Dedifferentiated amniotic fluid mesenchymal stem cell (primary cell): ENCODE measurements at regions not wholly inside any gene's neighbourhood (a gene's known extent, or its start where the extent isn't known, plus 50 kb on each side); places are given as distances from the start of the nearest gene placed in this dataset.
"Not testable (repeated sequence)": the region's sequence is repeated elsewhere in the genome, so short reads cannot be mapped to it uniquely, and the experiment has no call there.

Experiments used
- DNase-seq: peaks from one replicate; pipeline ENCODE4 v3.0.0-alpha.2; 2016; ENCODE audit errors: extremely low spot score

GRCh38 chr12:4822572-4822971 is 87.1 kb upstream of the KCNA1 start:
- no peak for DNase-seq

DNA sequence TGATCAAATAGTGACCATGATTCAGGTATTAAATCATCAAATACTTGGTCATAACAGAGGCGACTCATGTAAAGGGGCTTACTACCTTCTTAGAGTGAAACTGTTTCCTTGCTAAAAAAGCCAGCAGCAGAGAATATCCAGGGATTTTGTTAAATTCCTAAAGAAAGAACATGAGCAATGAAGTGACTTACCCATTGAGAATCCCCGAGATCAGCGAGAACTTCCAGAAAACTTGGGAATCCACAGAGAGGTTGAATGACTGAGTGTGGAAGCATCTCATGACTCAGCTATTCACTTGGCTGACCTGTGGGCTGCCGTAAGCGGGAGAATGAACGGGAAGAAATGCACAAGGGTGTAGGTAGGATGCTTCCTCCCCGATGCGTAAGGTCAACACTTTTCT is 85.3 kb upstream of the KCNA1 start:
- DNase-seq = no peak

DNA sequence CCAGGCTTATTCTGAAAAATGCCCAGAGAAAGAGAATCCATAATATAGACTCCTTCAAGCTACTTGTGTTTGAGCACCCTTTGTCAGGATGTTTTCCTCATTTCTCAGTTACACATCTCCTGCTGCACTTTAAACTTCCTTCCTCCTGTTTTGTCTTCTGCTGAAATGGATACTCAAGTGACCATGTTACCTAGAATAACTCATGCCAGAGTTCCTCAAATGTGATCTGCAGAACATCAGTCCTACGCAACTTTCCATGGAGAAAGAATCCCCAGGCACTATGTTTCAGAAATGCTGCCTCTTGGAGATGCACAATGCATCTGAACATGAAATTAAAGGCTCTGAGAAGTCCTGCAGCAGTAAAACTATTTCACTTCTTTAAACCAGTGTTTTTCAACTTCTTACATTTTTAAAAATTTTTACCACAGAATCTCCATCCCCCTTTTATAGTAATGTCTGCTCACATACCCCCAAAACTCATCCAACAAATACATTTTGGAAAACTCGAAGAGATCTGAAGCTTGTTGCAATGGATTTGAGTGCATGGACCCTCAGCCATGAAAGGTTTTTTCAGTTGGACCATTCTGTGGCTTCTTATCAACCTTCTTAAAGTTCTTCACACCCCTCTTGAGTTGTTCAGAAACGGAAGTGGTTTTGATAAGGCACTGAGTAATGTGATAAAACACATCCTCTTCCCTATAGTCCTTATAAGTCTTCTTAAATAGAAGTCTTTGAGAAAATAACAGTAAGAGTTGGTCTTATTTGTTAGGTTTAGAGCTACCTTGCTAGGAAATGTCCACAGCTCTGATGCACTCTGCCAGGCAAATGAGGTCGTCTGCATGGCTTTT is 84.5 kb upstream of the KCNA1 start:
- no peak for DNase-seq

- DNase-seq = no peak
Observed at GRCh38 chr12:4826909-4827308, 82.8 kb upstream of the KCNA1 start.

- DNase-seq = no peak
Observed at GRCh38 chr12:4828176-4828575, 81.5 kb upstream of the KCNA1 start.

DNA sequence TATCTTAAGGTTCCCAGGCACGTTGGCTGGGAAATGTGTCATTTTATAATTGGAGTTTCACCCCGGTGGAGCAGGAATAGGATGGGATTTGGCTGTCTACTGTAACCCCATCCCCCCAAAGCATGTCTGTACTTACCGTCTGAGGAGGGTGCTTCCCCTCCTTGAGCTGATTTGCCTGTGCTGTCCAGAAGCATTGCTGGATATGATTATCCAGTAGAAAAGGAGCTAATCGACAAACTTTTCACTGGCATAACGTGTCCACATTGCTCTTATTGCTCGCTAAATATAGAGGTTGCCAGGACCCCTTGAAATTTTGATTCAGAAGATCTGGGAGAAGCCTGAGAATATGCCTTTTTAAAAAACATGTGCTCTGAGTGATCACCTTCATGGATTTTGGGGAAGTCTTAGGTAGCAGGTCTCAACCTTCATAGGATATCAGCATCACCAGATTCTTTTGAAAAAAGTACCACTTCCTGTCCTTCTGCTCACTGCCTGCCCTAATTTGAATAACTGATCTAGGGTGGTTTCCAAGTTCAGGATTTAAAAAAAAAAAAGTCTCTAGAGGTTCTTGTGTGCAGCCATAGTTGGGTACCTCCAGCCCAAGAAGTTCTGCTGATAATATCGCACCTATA is 80.4 kb upstream of the KCNA1 start:
- DNase-seq = no peak

DNA sequence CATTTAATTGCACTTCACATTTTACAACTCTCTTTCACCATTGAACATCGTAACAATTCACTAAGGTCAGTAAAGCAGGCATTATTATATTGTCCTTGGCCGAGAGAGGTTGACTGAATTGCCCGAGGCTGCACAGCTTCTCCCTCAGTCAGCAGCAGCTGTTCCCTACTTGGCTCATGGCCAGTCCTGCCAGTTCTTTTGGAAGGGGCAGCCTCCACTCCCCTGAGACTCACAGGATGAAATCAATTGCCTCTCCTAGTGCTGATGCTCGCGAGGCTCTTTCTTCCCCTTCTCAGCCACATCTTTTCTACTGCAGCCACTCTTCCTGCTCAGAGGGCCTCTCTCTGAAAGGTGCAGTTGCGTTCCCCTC is 79.9 kb upstream of the KCNA1 start:
- no peak for DNase-seq

- DNase-seq = no peak
Observed at GRCh38 chr12:4830556-4831210, 79.0 kb upstream of the KCNA1 start.

DNA sequence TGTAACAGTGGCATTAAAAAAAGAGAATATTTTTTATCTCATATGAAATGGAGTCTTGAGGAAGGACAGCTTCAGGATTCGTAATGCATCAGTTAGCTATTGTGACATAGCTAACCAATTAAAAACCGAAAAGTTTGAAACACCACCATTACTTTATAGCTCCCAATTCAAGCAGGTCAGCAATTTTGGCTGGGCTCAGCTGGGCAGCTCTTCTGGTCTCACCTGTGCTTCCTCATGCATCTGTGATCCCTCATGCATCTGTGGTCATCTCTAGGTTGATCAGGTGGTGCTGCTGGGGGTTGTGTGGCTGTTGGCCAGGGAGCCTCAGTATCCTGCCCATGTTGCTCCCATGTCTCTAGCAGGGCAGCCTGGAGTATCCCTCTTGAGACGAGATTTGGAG is 76.7 kb upstream of the KCNA1 start:
- DNase-seq = no peak

DNA sequence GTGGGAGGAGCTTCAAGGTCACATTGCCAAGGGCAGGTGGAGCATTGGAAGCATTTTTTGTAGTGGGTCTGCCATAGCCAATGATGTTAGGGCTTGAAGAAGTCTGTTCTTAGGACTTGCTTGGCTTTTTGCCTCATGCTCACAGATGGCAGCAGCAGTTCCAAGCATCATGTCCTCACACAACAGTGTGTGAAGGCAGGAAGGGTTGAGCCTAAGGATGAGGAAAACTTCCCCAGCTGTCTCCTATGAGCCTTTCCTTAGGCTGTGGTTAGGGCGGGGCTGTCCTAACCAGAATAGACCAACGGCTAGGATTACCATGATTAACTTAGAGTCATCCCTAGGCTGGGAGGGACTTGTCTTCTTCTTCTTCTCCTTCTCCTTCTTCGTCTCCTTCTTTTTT is 76.2 kb upstream of the KCNA1 start:
- no peak for DNase-seq

- DNase-seq = not testable (repeated sequence)
Observed at GRCh38 chr12:4842401-4842800, 67.3 kb upstream of the KCNA1 start.

DNA sequence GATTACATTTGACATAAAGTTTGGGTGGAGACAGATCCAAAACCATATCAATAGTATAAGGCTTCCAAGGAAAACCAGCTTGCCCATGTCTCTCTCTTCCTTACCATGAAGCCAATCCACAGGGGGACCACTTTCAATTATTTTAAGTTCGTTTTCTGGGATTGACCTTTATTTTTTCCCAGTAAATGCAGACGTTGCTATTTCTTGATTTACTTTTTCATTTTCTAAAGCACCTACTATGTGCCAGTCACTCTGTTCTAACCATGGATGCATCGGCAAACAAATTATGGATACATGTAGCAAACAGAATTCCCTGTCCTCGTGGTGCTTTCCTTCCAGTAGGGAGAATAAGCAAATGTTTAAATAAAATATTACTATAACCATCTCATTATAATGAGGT is 65.8 kb upstream of the KCNA1 start:
- DNase-seq = no peak

GRCh38 chr12:4847713-4848112 is 62.0 kb upstream of the KCNA1 start:
- no peak for DNase-seq

DNA sequence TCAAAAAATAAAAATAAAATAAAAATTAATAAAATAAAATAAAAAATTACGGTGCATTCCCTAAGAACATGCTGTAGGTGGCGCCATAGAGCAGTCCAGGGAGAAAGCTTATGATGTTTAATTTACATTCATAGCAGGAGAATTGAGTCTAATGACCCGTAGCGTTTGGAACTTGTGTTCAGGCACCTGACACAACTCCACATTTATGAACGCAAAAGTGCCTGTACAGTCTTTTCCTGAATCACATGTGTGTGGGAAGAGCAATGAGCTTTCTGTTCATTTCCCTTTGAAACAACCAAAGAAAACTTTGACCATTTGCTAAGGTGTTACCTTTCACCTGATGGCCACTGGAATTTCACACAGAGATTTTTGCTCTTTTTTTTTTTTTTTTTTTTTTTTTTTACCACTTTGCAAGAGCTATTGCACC is 60.6 kb upstream of the KCNA1 start:
- no peak for DNase-seq

DNA sequence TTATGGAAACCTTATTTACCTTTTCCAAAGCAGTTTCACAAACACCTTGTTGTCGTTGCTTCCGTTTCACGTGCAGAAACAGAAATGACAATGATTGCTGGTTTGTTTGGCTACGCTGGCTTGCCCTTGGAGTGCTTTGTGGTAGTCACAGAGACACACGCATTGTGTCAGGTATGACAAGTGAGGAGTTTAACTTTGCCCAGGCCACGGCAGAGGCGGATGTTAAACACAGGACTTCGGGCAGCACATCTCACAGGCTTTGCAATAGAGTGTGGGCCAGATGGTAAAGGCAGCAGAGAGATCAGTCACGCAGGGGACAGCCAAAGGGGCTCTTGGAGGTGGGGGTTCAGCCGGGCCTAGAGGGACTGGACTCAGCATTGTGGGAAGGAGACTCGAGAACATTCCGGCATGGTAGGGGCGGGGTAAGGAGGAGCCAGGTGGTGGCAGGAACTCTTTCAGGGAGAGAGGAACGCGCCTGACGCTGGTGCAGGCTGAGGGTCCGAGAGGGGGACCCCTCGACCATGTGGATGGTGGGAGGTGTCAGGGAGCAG is 59.8 kb upstream of the KCNA1 start:
- no peak for DNase-seq

DNA sequence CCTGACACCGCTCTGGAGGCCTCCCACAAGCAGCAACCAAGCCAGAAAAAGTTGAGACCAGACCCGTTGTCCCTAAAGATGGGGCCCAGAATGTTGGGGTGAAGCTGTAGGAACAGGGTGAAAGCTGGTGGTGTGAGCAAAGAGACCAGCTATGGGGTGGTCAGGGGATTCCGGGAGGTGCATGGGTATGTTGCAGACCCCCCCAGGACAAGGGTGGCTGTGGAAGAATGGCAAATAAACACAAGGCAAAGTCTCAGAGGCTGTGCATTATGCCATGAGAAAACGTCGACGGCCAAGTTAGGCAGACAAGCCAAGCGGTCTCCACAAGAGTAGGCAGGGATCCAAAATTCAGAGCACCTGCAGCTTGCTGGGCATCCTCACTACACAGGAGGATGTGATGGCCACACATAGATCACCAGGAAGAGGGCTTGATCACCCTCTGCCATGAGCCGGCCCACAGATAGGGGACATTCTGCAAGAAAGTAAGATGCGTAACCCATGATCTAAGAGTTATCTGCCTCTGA is 58.8 kb upstream of the KCNA1 start:
- no peak for DNase-seq

- DNase-seq = no peak
Observed at GRCh38 chr12:4852308-4852707, 57.4 kb upstream of the KCNA1 start.

- no peak for DNase-seq
Observed at GRCh38 chr12:4852911-4853310, 56.8 kb upstream of the KCNA1 start.

GRCh38 chr12:4855121-4855924 is 54.4 kb upstream of the KCNA1 start:
- peak; percentile 90 for DNase-seq

DNA sequence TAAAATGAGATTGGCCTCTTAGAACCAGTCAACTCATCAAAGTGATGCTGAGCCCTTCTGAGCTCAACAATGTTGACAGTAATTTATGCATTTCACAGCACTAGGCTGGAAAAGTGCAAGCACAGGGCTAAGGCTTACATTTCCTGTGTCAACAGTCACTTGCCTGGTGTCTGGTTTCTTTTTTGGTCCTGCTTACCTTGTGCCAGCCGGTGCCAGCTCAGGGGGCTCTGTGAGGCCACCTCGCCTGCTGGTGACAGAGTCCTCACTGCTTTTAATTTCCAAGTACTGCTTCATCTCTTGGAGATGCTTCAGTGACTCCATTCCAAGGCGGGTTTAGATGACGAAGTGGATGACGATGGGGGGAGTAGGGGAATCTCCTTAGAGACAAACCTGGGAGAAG is 53.1 kb upstream of the KCNA1 start:
- DNase-seq = no peak

- DNase-seq = peak; percentile 76
Observed at GRCh38 chr12:4857472-4858291, 52.0 kb upstream of the KCNA1 start.
